PC-3 (cell line): ENCODE measurements at regions not wholly inside any gene's neighbourhood (a gene's known extent, or its start where the extent isn't known, plus 50 kb on each side); places are given as distances from the start of the nearest gene placed in this dataset.

Experiments
- ATAC-seq: fragments of 200-7000 bp; cut with Tn5 transposase; 2 replicates; pipeline ENCODE4 v1.9.1; 2020; ENCODE audit warnings: mild to moderate bottlenecking, moderate library complexity
- BruUV-seq: library from RNA; stranded (reverse); fragments of 400-500 nt; replicated peaks from 2 replicates; lab custom pipeline; 2021; lab: Mats Ljungman, UMichigan
- CTCF ChIA-PET: fragments of 300-600 bp; sonication (Branson Sonifier 250); formaldehyde crosslinking; loops from one replicate; lab custom pipeline; 2022; ENCODE audit warnings: antibody characterized with exemption; lab: Charles Lee
- POLR2A ChIA-PET: fragments of 300-600 bp; sonication (Branson Sonifier 250); formaldehyde crosslinking; loops from one replicate; lab custom pipeline; 2022; ENCODE audit warnings: antibody characterized with exemption; ENCODE audit not compliant: unreplicated experiment; lab: Charles Lee
- DNase-seq: peaks from one replicate; pipeline ENCODE4 v3.0.0-alpha.2; 2015
- H2AFZ ChIP-seq: fragments of 300-600 bp; sonication (generic); 2 replicates; pipeline ENCODE4 v1.6.0; 2016; ENCODE audit warnings: antibody characterized with exemption, low read length
- H3F3A ChIP-seq: fragments of 300-600 bp; sonication (generic); one replicate; pipeline ENCODE4 v1.6.0; 2017; ENCODE audit warnings: antibody characterized with exemption, low read length, control low read depth, mild to moderate bottlenecking; ENCODE audit not compliant: unreplicated experiment
- H3K27ac ChIP-seq: fragments of 300-600 bp; sonication (generic); 2 replicates; pipeline ENCODE4 v1.5.1; 2016; ENCODE audit warnings: mild to moderate bottlenecking, low read length
- H3K27me3 ChIP-seq: fragments of 300-600 bp; sonication (generic); 2 replicates; pipeline ENCODE4 v1.6.1; 2016; ENCODE audit warnings: low read length, mixed read lengths
- H3K36me3 ChIP-seq: fragments of 300-600 bp; sonication (generic); 2 replicates; pipeline ENCODE4 v1.6.1; 2016; ENCODE audit warnings: low read depth, mixed run types, low read length, mixed read lengths
- H3K4me1 ChIP-seq: fragments of 300-600 bp; sonication (generic); 2 replicates; pipeline ENCODE4 v1.5.1; 2016; ENCODE audit warnings: low read length; ENCODE audit not compliant: insufficient read depth
- H3K4me2 ChIP-seq: fragments of 300-600 bp; sonication (generic); 2 replicates; pipeline ENCODE4 v1.6.0; 2016; ENCODE audit warnings: low read length
- H3K4me3 ChIP-seq: fragments of 300-600 bp; sonication (generic); 2 replicates; pipeline ENCODE4 v1.5.1; 2016; ENCODE audit warnings: mild to moderate bottlenecking, low read length, mixed read lengths
- H3K79me2 ChIP-seq: fragments of 300-600 bp; sonication (generic); 2 replicates; pipeline ENCODE4 v1.6.1; 2017; ENCODE audit warnings: low read length, mixed read lengths
- H3K9ac ChIP-seq: fragments of 300-600 bp; sonication (generic); 2 replicates; pipeline ENCODE4 v1.6.0; 2016; ENCODE audit warnings: mild to moderate bottlenecking, low read length
- H3K9me2 ChIP-seq: fragments of 300-600 bp; sonication (generic); replicated peaks from 2 replicates; pipeline ENCODE4 v1.6.1; 2016; ENCODE audit warnings: mixed run types, low read length, mixed read lengths
- H3K9me3 ChIP-seq: fragments of 300-600 bp; sonication (generic); 2 replicates; pipeline ENCODE4 v1.6.1; 2016; ENCODE audit warnings: low read length, mixed read lengths
- H4K20me1 ChIP-seq: fragments of 300-600 bp; sonication (generic); 2 replicates; pipeline ENCODE4 v1.6.1; 2016; ENCODE audit warnings: low read length, mixed read lengths
- CTCF ChIP-seq: fragments of 300-600 bp; sonication (generic); conservative IDR thresholded peaks from 2 replicates; pipeline ENCODE4 v1.5.1; 2017; ENCODE audit warnings: antibody characterized with exemption, low read depth, mild to moderate bottlenecking, low read length
- EZH2 ChIP-seq: fragments of 300-600 bp; sonication (generic); IDR thresholded peaks from one replicate; pipeline ENCODE4 v1.6.1; 2017; ENCODE audit warnings: antibody characterized with exemption, mild to moderate bottlenecking, low read length; ENCODE audit not compliant: unreplicated experiment
- EZH2phosphoT487 ChIP-seq: fragments of 300-600 bp; sonication (generic); IDR thresholded peaks from 2 replicates; pipeline ENCODE4 v1.6.1; 2018; ENCODE audit warnings: mild to moderate bottlenecking, antibody characterized with exemption, low read length, borderline replicate concordance
- intact Hi-C: fragments of 100-400 bp; cut with micrococcal nuclease; formaldehyde crosslinking; loops from 2 replicates; pipeline ENCODE4 v1.9.0; 2023

GRCh38 chr5:117999939-118000549 lies 988.3 kb downstream of the DTWD2 start:
- DNase-seq = no peak
- Histone ChIP-seq H2AFZ (no peak overlapping the region), H3K36me3 (no peaks in the 10 kb centered on the region), H3F3A (no peaks in the 10 kb centered on the region), H3K9me3 (peaks cover 4% of the 10 kb centered on the region; the same call in 1 of the 2 replicates), H3K4me1 (no peaks in the 10 kb centered on the region), H3K4me3 (no peak overlapping the region), H4K20me1 (no peaks in the 10 kb centered on the region), H3K9ac (no peak overlapping the region), H3K9me2 (no peaks in the 10 kb centered on the region), H3K79me2 (no peaks in the 10 kb centered on the region), H3K27me3 (no peaks in the 10 kb centered on the region), H3K27ac (no peak overlapping the region), H3K4me2 (no peak overlapping the region)
- intact Hi-C loops = no loop called here
- no peak for TF ChIP-seq EZH2phosphoT487
- ATAC-seq = no peak
- ChIA-PET POLR2A (no interaction called here), CTCF (no interaction called here)
- no TSS peak for BruUV-seq

GRCh38 chr5:117982691-117983090 lies 1005.7 kb downstream of the DTWD2 start:
- DNase-seq (no peak), ATAC-seq (no peak)
- no TSS peak for BruUV-seq
- Histone ChIP-seq H3K79me2 (no peaks in the 10 kb centered on the region), H3F3A (no peaks in the 10 kb centered on the region), H3K27me3 (no peaks in the 10 kb centered on the region), H3K4me1 (no peaks in the 10 kb centered on the region), H3K4me2 (no peak overlapping the region), H3K9me3 (no peaks in the 10 kb centered on the region), H3K36me3 (no peaks in the 10 kb centered on the region), H3K4me3 (no peak overlapping the region), H3K9ac (no peak overlapping the region), H4K20me1 (no peaks in the 10 kb centered on the region), H3K9me2 (no peaks in the 10 kb centered on the region), H3K27ac (no peak overlapping the region), H2AFZ (no peak overlapping the region)
- CTCF ChIA-PET = no interaction called here
- intact Hi-C loops = no loop called here
- POLR2A ChIA-PET = no interaction called here
- TF ChIP-seq EZH2 = no peak
- no peak for TF ChIP-seq CTCF
- no peak for TF ChIP-seq EZH2phosphoT487

GRCh38 chr5:117973785-117974184 lies 1014.6 kb downstream of the DTWD2 start:
- ChIA-PET POLR2A (no interaction called here), CTCF (no interaction called here)
- Histone ChIP-seq H3K36me3 (no peaks in the 10 kb centered on the region), H4K20me1 (no peaks in the 10 kb centered on the region), H3K27ac (no peak overlapping the region), H3K27me3 (no peaks in the 10 kb centered on the region), H3K79me2 (no peaks in the 10 kb centered on the region), H2AFZ (no peak overlapping the region), H3K9me3 (no peaks in the 10 kb centered on the region), H3K4me1 (no peaks in the 10 kb centered on the region), H3K9ac (no peak overlapping the region), H3K4me2 (no peak overlapping the region), H3F3A (no peaks in the 10 kb centered on the region), H3K9me2 (no peaks in the 10 kb centered on the region), H3K4me3 (no peak overlapping the region)
- ATAC-seq (no peak), DNase-seq (no peak)
- TF ChIP-seq EZH2phosphoT487 (no peak), EZH2 (no peak), CTCF (no peak)
- no TSS peak for BruUV-seq
- intact Hi-C loops = no loop called here
